HEK293 (cell line): ENCODE measurements at regions not wholly inside any gene's neighbourhood (a gene's known extent, or its start where the extent isn't known, plus 50 kb on each side); places are given as distances from the start of the nearest gene placed in this dataset.

ENCODE experiments used
- CTCF ChIA-PET: fragments of 350-600 bp; formaldehyde crosslinking; extraction: SDS; loops from one replicate; lab custom pipeline; 2021; ENCODE audit warnings: antibody characterized with exemption; lab: Yijun Ruan, JAX
- POLR2A ChIA-PET: fragments of 300-600 bp; formaldehyde crosslinking; extraction: SDS; loops from one replicate; lab custom pipeline; 2020; ENCODE audit warnings: antibody characterized with exemption, inconsistent platforms; lab: Yijun Ruan, JAX
- H3K27ac ChIP-seq: fragments of 200-500 bp; sonication (Bioruptor generic); 2 replicates; pipeline ENCODE4 v1.5.1; 2014; ENCODE audit warnings: low read depth, low read length, control low read depth, inconsistent platforms; ENCODE audit errors: extremely low read depth
- H3K36me3 ChIP-seq, 2 experiments: fragments of 200-500 bp in 1 of 2; sonication (Bioruptor generic) in 1 of 2; 1 replicate in 1 of 2; 2 replicates in 1 of 2; pipeline ENCODE4 v1.5.1; 2014 to 2017; ENCODE audit warnings: inconsistent platforms in 2 of 2, low read length in 2 of 2; ENCODE audit not compliant: control insufficient read depth in 2 of 2, insufficient read depth in 1 of 2
- H3K4me1 ChIP-seq: fragments of 200-500 bp; sonication (Bioruptor generic); 2 replicates; pipeline ENCODE4 v1.5.1; 2014; ENCODE audit warnings: mild to moderate bottlenecking, low read length, inconsistent platforms; ENCODE audit not compliant: control insufficient read depth, insufficient read depth
- H3K4me3 ChIP-seq: 2 replicates; pipeline ENCODE4 v1.5.1; 2011; ENCODE audit warnings: low read depth, mild to moderate bottlenecking, control low read depth, low read length, moderate library complexity
- H3K9me3 ChIP-seq: fragments of 200-500 bp; sonication (Bioruptor generic); 2 replicates; pipeline ENCODE4 v1.5.1; 2014; ENCODE audit warnings: low read depth, low read length, inconsistent platforms; ENCODE audit not compliant: control insufficient read depth, insufficient read depth
- FEZF1 ChIP-seq: fragments of 450-650 bp; formaldehyde crosslinking; IDR thresholded peaks from 2 replicates; pipeline ENCODE4 v1.5.1; 2016; ENCODE audit warnings: missing biosample characterization, missing genetic modification characterization
- HOXD13 ChIP-seq: sonication (generic); formaldehyde crosslinking; IDR thresholded peaks from 2 replicates; pipeline ENCODE4 v1.8.0; 2022; ENCODE audit warnings: missing genetic modification reagents, borderline replicate concordance
- KLF16 ChIP-seq: fragments of 450-650 bp; formaldehyde crosslinking; IDR thresholded peaks from 2 replicates; pipeline ENCODE4 v1.5.1; 2017; ENCODE audit warnings: missing biosample characterization, missing genetic modification characterization
- KLF9 ChIP-seq: fragments of 450-650 bp; formaldehyde crosslinking; IDR thresholded peaks from 2 replicates; pipeline ENCODE4 v1.5.1; 2016; ENCODE audit warnings: missing biosample characterization, missing genetic modification characterization, low read depth
- MEIS1 ChIP-seq: sonication (generic); formaldehyde crosslinking; IDR thresholded peaks from 2 replicates; pipeline ENCODE4 v1.8.1; 2022; ENCODE audit warnings: missing genetic modification reagents, mild to moderate bottlenecking, borderline replicate concordance
- YY2 ChIP-seq: fragments of 450-650 bp; formaldehyde crosslinking; IDR thresholded peaks from 2 replicates; pipeline ENCODE4 v1.5.1; 2016; ENCODE audit warnings: missing biosample characterization, missing genetic modification characterization
- ZBTB1 ChIP-seq: fragments of 450-650 bp; formaldehyde crosslinking; IDR thresholded peaks from 2 replicates; pipeline ENCODE4 v1.5.1; 2016; ENCODE audit warnings: missing biosample characterization, missing genetic modification characterization
- ZBTB20 ChIP-seq: fragments of 450-650 bp; formaldehyde crosslinking; IDR thresholded peaks from 2 replicates; pipeline ENCODE4 v1.5.1; 2016; ENCODE audit warnings: missing biosample characterization, missing genetic modification characterization
- ZBTB7A ChIP-seq: fragments of 450-650 bp; formaldehyde crosslinking; IDR thresholded peaks from 2 replicates; pipeline ENCODE4 v1.5.1; 2016; ENCODE audit warnings: low read depth, missing biosample characterization, missing genetic modification characterization
- ZNF2 ChIP-seq: fragments of 450-650 bp; formaldehyde crosslinking; IDR thresholded peaks from 2 replicates; pipeline ENCODE4 v1.5.1; 2016; ENCODE audit warnings: missing biosample characterization, missing genetic modification characterization
- ZNF211 ChIP-seq: fragments of 450-650 bp; formaldehyde crosslinking; IDR thresholded peaks from 2 replicates; pipeline ENCODE4 v1.5.1; 2016; ENCODE audit warnings: low read depth, missing biosample characterization, missing genetic modification characterization
- ZNF510 ChIP-seq: fragments of 450-650 bp; formaldehyde crosslinking; IDR thresholded peaks from 2 replicates; pipeline ENCODE4 v1.5.1; 2018; ENCODE audit warnings: mild to moderate bottlenecking, missing genetic modification characterization, missing biosample characterization; ENCODE audit not compliant: insufficient replicate concordance
- ZNF544 ChIP-seq: fragments of 450-650 bp; formaldehyde crosslinking; IDR thresholded peaks from 2 replicates; pipeline ENCODE4 v1.5.0; 2017; ENCODE audit warnings: missing biosample characterization, missing genetic modification characterization
- ZNF548 ChIP-seq: fragments of 450-650 bp; formaldehyde crosslinking; IDR thresholded peaks from 2 replicates; pipeline ENCODE4 v1.5.1; 2016; ENCODE audit warnings: missing biosample characterization, missing genetic modification characterization
- ZNF830 ChIP-seq: fragments of 450-650 bp; IDR thresholded peaks from 2 replicates; pipeline ENCODE4 v1.5.0; 2018; ENCODE audit warnings: missing biosample characterization, missing genetic modification characterization, low read depth, mild to moderate bottlenecking, moderate library complexity
- TF ChIP-seq, protein P1 (sequence below): fragments of 450-650 bp; formaldehyde crosslinking; IDR thresholded peaks from 2 replicates; pipeline ENCODE4 v1.5.1; 2016; ENCODE audit warnings: missing biosample characterization, missing genetic modification characterization
- TF ChIP-seq, protein P2 (sequence below): fragments of 450-650 bp; formaldehyde crosslinking; IDR thresholded peaks from 2 replicates; pipeline ENCODE4 v1.5.1; 2016; ENCODE audit warnings: missing biosample characterization, missing genetic modification characterization
- TF ChIP-seq, protein P3 (sequence below): fragments of 450-650 bp; formaldehyde crosslinking; IDR thresholded peaks from 2 replicates; pipeline ENCODE4 v1.5.1; 2016; ENCODE audit warnings: missing biosample characterization, missing genetic modification characterization
- TF ChIP-seq, protein P4 (sequence below): fragments of 450-650 bp; formaldehyde crosslinking; IDR thresholded peaks from 2 replicates; pipeline ENCODE4 v1.5.1; 2017; ENCODE audit warnings: missing biosample characterization, mild to moderate bottlenecking, missing genetic modification characterization, moderate library complexity
- TF ChIP-seq, protein P5 (sequence below): fragments of 450-650 bp; formaldehyde crosslinking; IDR thresholded peaks from 2 replicates; pipeline ENCODE4 v1.5.1; 2016; ENCODE audit warnings: missing biosample characterization, missing genetic modification characterization
- TF ChIP-seq, protein P6 (sequence below): fragments of 450-650 bp; formaldehyde crosslinking; IDR thresholded peaks from 2 replicates; pipeline ENCODE4 v1.5.1; 2016; ENCODE audit warnings: missing biosample characterization, missing genetic modification characterization
- TF ChIP-seq, protein P7 (sequence below): fragments of 450-650 bp; formaldehyde crosslinking; IDR thresholded peaks from 2 replicates; pipeline ENCODE4 v1.5.1; 2016; ENCODE audit warnings: missing biosample characterization, missing genetic modification characterization
- TF ChIP-seq, protein P8 (sequence below): fragments of 450-650 bp; formaldehyde crosslinking; IDR thresholded peaks from 2 replicates; pipeline ENCODE4 v1.5.1; 2016; ENCODE audit warnings: missing biosample characterization, missing genetic modification characterization

DNA sequence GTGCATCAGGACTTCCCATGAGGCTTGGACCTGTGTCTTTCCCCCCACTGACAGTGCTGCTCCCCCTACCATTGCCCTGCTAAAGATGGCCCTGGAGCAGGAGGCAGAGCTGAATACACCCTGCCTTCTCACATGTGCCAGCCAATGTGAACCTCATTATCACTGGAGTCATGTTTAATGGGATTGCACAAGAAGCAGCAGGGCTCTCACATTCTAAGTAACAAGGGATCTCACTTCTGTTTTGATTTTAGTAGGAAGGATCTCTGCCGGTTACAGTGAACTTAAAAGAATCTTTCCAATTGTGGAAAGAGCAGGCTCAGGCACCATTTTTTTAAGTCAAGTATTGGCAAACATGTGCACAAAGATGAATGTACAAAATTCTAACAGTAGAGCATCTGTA is 322.1 kb upstream of the MEX3C start:
- no peaks in the 10 kb centered on the region for H3K9me3 ChIP-seq
- POLR2A ChIA-PET: no interaction called here
- no peaks in the 10 kb centered on the region for H3K36me3 ChIP-seq
- no peaks in the 10 kb centered on the region for H3K4me1 ChIP-seq
- no peak overlapping the region for H3K27ac ChIP-seq
- CTCF ChIA-PET: no interaction called here
- TF ChIP-seq ZBTB1 (tag by site-specific recombination) (no peak), ZNF211 (tag by site-specific recombination) (no peak), ZNF544 (tag by site-specific recombination) (no peak), ZBTB7A (no peak)
- TF ChIP-seq, protein P1, sequence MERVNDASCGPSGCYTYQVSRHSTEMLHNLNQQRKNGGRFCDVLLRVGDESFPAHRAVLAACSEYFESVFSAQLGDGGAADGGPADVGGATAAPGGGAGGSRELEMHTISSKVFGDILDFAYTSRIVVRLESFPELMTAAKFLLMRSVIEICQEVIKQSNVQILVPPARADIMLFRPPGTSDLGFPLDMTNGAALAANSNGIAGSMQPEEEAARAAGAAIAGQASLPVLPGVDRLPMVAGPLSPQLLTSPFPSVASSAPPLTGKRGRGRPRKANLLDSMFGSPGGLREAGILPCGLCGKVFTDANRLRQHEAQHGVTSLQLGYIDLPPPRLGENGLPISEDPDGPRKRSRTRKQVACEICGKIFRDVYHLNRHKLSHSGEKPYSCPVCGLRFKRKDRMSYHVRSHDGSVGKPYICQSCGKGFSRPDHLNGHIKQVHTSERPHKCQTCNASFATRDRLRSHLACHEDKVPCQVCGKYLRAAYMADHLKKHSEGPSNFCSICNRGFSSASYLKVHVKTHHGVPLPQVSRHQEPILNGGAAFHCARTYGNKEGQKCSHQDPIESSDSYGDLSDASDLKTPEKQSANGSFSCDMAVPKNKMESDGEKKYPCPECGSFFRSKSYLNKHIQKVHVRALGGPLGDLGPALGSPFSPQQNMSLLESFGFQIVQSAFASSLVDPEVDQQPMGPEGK: no peak
- TF ChIP-seq, all 188 proteins: peak for 0
- no peak overlapping the region for H3K4me3 ChIP-seq

DNA sequence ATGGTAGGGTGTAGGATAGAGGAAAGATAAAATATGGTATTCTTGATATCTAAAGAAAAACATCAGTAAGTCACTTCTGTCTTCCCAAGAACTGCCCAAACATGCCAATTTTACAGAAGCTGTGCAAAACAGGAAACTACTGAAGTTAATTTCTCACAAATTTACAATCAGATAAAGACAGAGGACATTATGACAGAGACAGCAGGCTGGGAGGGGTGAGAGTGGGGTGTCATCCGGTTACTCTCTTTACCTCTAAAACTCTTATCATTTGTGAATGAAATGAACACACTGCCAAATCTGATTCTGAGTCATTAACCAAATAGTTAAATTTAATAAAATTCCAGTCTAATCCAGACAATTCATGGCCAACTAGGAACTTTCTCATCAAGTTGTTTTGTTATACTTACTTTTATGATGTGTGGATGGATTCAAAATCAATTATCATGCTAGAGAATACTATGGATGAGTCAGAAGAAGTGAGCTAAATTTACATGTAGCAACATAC is 323.2 kb upstream of the MEX3C start:
- no peaks in the 10 kb centered on the region for H3K4me1 ChIP-seq
- ChIA-PET POLR2A (no interaction called here), CTCF (interaction anchor here (0.7 kb wide), 1 partner anchor 285 kb away, joined by 4 read pairs; no protein-coding TSS in a partner anchor)
- H3K27ac ChIP-seq: no peak overlapping the region
- H3K4me3 ChIP-seq: no peak overlapping the region
- H3K36me3 ChIP-seq: no peaks in the 10 kb centered on the region
- no peaks in the 10 kb centered on the region for H3K9me3 ChIP-seq
- no peak for TF ChIP-seq YY2 (tag by site-specific recombination)
- TF ChIP-seq, protein P2, sequence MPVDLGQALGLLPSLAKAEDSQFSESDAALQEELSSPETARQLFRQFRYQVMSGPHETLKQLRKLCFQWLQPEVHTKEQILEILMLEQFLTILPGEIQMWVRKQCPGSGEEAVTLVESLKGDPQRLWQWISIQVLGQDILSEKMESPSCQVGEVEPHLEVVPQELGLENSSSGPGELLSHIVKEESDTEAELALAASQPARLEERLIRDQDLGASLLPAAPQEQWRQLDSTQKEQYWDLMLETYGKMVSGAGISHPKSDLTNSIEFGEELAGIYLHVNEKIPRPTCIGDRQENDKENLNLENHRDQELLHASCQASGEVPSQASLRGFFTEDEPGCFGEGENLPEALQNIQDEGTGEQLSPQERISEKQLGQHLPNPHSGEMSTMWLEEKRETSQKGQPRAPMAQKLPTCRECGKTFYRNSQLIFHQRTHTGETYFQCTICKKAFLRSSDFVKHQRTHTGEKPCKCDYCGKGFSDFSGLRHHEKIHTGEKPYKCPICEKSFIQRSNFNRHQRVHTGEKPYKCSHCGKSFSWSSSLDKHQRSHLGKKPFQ (tag by site-specific recombination): no peak
- TF ChIP-seq, protein P3, sequence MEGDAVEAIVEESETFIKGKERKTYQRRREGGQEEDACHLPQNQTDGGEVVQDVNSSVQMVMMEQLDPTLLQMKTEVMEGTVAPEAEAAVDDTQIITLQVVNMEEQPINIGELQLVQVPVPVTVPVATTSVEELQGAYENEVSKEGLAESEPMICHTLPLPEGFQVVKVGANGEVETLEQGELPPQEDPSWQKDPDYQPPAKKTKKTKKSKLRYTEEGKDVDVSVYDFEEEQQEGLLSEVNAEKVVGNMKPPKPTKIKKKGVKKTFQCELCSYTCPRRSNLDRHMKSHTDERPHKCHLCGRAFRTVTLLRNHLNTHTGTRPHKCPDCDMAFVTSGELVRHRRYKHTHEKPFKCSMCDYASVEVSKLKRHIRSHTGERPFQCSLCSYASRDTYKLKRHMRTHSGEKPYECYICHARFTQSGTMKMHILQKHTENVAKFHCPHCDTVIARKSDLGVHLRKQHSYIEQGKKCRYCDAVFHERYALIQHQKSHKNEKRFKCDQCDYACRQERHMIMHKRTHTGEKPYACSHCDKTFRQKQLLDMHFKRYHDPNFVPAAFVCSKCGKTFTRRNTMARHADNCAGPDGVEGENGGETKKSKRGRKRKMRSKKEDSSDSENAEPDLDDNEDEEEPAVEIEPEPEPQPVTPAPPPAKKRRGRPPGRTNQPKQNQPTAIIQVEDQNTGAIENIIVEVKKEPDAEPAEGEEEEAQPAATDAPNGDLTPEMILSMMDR (tag by site-specific recombination): no peak
- no peak for TF ChIP-seq ZNF510
- TF ChIP-seq FEZF1 (tag by site-specific recombination): no peak
- no peak for TF ChIP-seq ZNF2
- no peak for TF ChIP-seq MEIS1
- TF ChIP-seq, protein P4, sequence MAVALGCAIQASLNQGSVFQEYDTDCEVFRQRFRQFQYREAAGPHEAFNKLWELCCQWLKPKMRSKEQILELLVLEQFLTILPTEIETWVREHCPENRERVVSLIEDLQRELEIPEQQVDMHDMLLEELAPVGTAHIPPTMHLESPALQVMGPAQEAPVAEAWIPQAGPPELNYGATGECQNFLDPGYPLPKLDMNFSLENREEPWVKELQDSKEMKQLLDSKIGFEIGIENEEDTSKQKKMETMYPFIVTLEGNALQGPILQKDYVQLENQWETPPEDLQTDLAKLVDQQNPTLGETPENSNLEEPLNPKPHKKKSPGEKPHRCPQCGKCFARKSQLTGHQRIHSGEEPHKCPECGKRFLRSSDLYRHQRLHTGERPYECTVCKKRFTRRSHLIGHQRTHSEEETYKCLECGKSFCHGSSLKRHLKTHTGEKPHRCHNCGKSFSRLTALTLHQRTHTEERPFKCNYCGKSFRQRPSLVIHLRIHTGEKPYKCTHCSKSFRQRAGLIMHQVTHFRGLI: no peak
- TF ChIP-seq, protein P5, sequence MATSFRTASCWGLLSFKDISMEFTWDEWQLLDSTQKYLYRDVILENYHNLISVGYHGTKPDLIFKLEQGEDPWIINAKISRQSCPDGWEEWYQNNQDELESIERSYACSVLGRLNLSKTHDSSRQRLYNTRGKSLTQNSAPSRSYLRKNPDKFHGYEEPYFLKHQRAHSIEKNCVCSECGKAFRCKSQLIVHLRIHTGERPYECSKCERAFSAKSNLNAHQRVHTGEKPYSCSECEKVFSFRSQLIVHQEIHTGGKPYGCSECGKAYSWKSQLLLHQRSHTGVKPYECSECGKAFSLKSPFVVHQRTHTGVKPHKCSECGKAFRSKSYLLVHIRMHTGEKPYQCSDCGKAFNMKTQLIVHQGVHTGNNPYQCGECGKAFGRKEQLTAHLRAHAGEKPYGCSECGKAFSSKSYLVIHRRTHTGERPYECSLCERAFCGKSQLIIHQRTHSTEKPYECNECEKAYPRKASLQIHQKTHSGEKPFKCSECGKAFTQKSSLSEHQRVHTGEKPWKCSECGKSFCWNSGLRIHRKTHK (tag by site-specific recombination): no peak
- TF ChIP-seq, protein P6, sequence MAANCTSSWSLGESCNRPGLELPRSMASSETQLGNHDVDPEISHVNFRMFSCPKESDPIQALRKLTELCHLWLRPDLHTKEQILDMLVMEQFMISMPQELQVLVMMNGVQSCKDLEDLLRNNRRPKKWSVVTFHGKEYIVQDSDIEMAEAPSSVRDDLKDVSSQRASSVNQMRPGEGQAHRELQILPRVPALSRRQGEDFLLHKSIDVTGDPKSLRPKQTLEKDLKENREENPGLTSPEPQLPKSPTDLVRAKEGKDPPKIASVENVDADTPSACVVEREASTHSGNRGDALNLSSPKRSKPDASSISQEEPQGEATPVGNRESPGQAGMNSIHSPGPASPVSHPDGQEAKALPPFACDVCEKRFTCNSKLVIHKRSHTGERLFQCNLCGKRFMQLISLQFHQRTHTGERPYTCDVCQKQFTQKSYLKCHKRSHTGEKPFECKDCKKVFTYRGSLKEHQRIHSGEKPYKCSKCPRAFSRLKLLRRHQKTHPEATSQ: no peak
- TF ChIP-seq ZNF548: no peak
- TF ChIP-seq, protein P7, sequence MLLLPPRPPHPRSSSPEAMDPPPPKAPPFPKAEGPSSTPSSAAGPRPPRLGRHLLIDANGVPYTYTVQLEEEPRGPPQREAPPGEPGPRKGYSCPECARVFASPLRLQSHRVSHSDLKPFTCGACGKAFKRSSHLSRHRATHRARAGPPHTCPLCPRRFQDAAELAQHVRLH (tag by site-specific recombination): no peak
- TF ChIP-seq ZNF830: no peak
- TF ChIP-seq KLF16 (tag by site-specific recombination): no peak
- TF ChIP-seq, protein P8, sequence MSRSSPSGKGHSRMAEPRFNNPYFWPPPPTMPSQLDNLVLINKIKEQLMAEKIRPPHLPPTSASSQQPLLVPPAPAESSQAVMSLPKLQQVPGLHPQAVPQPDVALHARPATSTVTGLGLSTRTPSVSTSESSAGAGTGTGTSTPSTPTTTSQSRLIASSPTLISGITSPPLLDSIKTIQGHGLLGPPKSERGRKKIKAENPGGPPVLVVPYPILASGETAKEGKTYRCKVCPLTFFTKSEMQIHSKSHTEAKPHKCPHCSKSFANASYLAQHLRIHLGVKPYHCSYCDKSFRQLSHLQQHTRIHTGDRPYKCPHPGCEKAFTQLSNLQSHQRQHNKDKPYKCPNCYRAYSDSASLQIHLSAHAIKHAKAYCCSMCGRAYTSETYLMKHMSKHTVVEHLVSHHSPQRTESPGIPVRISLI (tag by site-specific recombination): no peak
- TF ChIP-seq HOXD13 (CRISPR knock-in tag): no peak
- no peak for TF ChIP-seq KLF9 (tag by site-specific recombination)
- no peak for TF ChIP-seq ZBTB20 (tag by site-specific recombination)
